Memory B cell (primary cell): ENCODE measurements at regions not wholly inside any gene's neighbourhood (a gene's known extent, or its start where the extent isn't known, plus 50 kb on each side); places are given as distances from the start of the nearest gene placed in this dataset.

ENCODE experiments used
- ATAC-seq: fragments of 150-1000 bp; cut with Tn5 transposase; 2 replicates; pipeline ENCODE4 v1.10.0; 2021; ENCODE audit warnings: low read depth, mild to moderate bottlenecking, moderate library complexity
- DNase-seq, 2 donors: peaks; one replicate each; pipeline ENCODE4 v3.0.0; 2022; ENCODE audit warnings: low spot score in 2 of 2
- H3K27ac Mint-ChIP-seq: one replicate; pipeline ENCODE4 v1.8.0; 2022; ENCODE audit warnings: mild to moderate bottlenecking, moderate library complexity, mixed read lengths
- H3K27me3 Mint-ChIP-seq: one replicate; pipeline ENCODE4 v1.8.0; 2022; ENCODE audit warnings: mixed read lengths
- H3K36me3 Mint-ChIP-seq: one replicate; pipeline ENCODE4 v1.8.0; 2022; ENCODE audit warnings: mild to moderate bottlenecking, mixed read lengths
- H3K4me1 Mint-ChIP-seq: one replicate; pipeline ENCODE4 v1.8.0; 2022; ENCODE audit warnings: mixed read lengths
- H3K4me3 Mint-ChIP-seq: one replicate; pipeline ENCODE4 v1.8.0; 2022; ENCODE audit warnings: mild to moderate bottlenecking, moderate library complexity, mixed read lengths
- H3K9me3 Mint-ChIP-seq: one replicate; pipeline ENCODE4 v1.8.0; 2022; ENCODE audit warnings: mixed read lengths

DNA sequence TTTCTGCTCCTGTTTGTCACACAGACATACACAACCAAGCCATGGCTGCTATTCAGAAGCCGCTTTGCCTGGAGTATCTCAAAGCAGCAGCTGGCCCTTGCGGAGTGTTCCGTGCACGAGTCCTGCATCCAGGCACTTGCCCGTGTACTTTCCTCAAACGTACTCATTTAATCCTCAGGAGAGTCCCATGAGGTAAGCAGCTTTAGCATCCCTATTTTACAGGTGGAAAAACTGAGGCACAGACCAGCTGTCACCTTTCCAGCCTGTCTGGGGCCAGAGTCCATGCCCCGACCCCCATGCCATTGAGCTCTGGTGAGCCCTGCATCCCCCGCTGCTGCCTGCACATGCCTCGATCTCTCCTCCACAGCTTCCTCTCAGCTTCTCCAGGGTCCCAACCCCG, 130.0 kb downstream of the ERMARD start:
- Mint-ChIP-seq H3K27ac (no peak overlapping the region), H3K27me3 (peaks cover 21% of the 10 kb centered on the region), H3K4me3 (no peak overlapping the region), H3K36me3 (no peaks in the 10 kb centered on the region), H3K4me1 (no peaks in the 10 kb centered on the region), H3K9me3 (no peaks in the 10 kb centered on the region)
- no peak for DNase-seq
- ATAC-seq, result no peak

GRCh38 chr6:169880516-169880915, 129.1 kb downstream of the ERMARD start:
- H3K9me3 Mint-ChIP-seq, result peaks cover 3% of the 10 kb centered on the region
- ATAC-seq (no peak), DNase-seq (no peak)
- H3K36me3 Mint-ChIP-seq, result peaks cover 1% of the 10 kb centered on the region
- no peak overlapping the region for H3K4me3 Mint-ChIP-seq
- H3K27me3 Mint-ChIP-seq, result peaks cover 20% of the 10 kb centered on the region
- H3K4me1 Mint-ChIP-seq, result no peaks in the 10 kb centered on the region
- H3K27ac Mint-ChIP-seq, result no peak overlapping the region

DNA sequence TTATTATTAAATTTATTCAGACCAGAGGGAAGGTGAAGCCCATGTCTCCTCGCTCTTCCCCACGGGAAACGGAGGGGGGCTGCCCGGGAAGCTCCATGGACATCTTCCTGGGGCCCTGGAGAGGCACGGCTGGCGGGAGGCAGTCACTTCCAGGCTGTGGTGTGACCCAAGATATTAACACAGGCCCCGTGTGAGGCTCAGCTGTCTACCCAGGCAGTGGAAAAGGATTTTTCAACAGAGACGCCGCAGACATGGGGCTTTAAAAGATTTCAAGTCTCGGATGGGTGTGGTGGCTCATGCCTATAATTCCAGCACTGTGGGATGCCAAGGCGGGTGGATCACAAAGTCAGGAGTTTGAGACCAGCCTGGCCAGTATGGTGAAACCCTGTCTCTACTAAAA, 117.9 kb downstream of the ERMARD start:
- DNase-seq (no peak), ATAC-seq (no peak)
- Mint-ChIP-seq H3K36me3 (no peaks in the 10 kb centered on the region), H3K27me3 (peaks cover 2% of the 10 kb centered on the region), H3K4me1 (no peaks in the 10 kb centered on the region), H3K4me3 (no peak overlapping the region), H3K9me3 (peaks cover 4% of the 10 kb centered on the region), H3K27ac (no peak overlapping the region)

DNA sequence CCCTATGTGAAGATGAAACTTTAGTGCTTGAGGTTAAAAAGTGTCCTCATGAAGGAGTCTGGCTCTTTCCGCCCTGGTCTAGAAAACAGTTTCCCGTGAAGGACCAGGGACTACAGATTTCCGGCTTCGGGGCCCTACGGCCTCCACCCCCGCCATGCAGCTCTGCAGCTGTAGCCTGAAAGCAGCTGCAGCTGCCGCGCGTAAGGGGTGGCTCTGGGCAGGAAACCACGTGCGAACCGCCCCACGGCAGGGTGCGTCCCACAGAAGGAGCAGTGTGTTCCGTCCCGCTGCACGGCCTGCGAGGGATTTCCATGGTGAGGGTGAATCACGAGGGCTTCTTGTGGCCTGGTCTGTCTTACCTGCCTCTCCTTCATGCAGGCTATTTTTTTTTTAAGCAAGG, 117.0 kb downstream of the ERMARD start:
- Mint-ChIP-seq H3K27ac (no peak overlapping the region), H3K4me3 (no peak overlapping the region), H3K9me3 (peaks cover 7% of the 10 kb centered on the region), H3K4me1 (peaks cover 4% of the 10 kb centered on the region), H3K27me3 (peaks cover 6% of the 10 kb centered on the region), H3K36me3 (no peaks in the 10 kb centered on the region)
- ATAC-seq (peak; percentile 95), DNase-seq (peak; percentile 25 to 26)

DNA sequence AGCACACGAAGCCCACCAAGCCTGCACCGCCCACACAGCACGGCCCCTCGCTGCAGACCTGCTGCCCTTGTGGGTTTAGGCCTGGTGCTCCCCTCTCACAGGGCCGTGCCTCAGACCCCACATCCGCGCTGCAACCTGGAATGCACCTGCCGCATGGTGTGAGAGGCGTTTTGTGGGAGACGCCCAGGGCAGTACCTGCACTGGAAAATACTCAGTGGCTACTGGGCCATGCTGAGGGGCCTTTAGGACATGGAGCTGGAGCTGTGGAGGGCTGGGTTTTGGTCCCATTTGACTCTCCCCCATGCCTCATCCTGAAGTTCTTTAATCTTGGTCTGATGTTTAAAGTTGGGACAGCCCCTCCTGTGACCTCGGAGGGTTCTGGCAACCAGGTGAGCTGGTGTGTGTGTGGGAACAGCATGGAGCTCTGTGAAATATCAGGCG, 116.3 kb downstream of the ERMARD start:
- no peak for DNase-seq
- Mint-ChIP-seq H3K4me1 (peaks cover 6% of the 10 kb centered on the region), H3K27ac (no peak overlapping the region), H3K9me3 (peaks cover 8% of the 10 kb centered on the region), H3K36me3 (no peaks in the 10 kb centered on the region), H3K27me3 (peaks cover 8% of the 10 kb centered on the region), H3K4me3 (no peak overlapping the region)
- no peak for ATAC-seq

DNA sequence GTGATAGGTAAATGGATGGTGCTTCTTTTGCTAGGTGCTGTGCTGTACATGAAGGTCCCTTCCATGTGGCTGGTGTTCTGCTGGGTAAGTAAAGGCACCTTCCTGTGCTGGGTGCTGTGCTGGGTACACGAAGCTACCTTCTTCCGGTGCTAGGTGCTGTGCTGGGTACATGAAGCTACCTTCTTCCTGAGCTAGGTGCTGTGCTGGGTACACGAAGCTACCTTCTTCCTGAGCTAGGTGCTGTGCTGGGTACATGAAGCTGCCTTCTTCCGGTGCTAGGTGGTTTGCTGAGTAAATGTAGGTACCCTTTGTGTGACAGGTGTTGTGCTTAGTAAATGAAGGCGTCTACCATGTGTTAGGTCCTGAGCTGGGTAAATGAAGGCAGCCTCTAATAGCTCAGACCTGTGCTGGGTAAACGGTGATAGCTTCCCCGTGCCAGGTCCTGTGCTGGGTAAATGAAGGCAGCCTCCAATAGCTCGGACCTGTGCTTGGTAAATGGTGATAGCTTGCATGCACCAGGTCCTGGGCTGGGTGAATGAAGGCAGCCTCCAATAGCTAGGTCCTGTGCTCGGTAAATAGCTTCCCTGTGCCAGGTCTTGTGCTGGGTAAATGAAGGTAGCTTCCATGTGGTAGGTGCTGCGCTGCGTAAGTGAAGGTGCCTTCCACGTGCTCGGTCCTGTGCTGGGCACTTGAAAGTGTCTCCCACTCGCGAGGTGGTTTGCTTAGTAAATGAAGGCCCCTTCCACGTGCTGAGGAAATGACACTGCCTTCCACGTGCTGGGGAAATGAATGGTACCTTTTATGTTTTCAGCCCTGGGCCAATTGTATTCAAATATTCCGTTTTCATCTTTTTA, 115.5 kb downstream of the ERMARD start:
- no peak overlapping the region for H3K4me3 Mint-ChIP-seq
- H3K9me3 Mint-ChIP-seq, result peaks cover 8% of the 10 kb centered on the region
- H3K36me3 Mint-ChIP-seq, result no peaks in the 10 kb centered on the region
- H3K27me3 Mint-ChIP-seq, result peaks cover 6% of the 10 kb centered on the region
- peaks cover 6% of the 10 kb centered on the region for H3K4me1 Mint-ChIP-seq
- H3K27ac Mint-ChIP-seq, result no peak overlapping the region
- no peak for DNase-seq
- ATAC-seq, result no peak

DNA sequence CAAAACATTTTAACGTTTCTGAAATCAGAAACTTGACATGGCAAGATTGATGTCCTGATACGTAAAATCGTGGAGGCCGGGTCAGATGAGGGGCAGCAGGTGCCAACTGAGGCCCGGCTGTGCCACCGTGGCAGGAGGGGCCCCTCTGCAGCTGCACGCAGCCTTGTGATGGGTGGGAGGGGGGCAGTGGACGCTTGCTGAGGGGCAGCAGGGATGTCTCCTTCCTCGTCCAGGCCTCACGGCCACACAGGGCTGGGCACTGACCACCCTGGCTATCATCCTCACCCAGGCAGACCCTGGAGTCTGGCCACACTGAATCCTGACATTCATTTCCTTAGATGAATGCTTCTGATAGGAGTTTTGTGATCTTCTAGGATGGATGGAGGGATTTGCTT, 114.7 kb downstream of the ERMARD start:
- Mint-ChIP-seq H3K27ac (no peak overlapping the region), H3K36me3 (no peaks in the 10 kb centered on the region), H3K27me3 (peaks cover 6% of the 10 kb centered on the region), H3K4me3 (no peak overlapping the region), H3K9me3 (peaks cover 8% of the 10 kb centered on the region), H3K4me1 (peaks cover 6% of the 10 kb centered on the region)
- ATAC-seq (no peak), DNase-seq (no peak)

DNA sequence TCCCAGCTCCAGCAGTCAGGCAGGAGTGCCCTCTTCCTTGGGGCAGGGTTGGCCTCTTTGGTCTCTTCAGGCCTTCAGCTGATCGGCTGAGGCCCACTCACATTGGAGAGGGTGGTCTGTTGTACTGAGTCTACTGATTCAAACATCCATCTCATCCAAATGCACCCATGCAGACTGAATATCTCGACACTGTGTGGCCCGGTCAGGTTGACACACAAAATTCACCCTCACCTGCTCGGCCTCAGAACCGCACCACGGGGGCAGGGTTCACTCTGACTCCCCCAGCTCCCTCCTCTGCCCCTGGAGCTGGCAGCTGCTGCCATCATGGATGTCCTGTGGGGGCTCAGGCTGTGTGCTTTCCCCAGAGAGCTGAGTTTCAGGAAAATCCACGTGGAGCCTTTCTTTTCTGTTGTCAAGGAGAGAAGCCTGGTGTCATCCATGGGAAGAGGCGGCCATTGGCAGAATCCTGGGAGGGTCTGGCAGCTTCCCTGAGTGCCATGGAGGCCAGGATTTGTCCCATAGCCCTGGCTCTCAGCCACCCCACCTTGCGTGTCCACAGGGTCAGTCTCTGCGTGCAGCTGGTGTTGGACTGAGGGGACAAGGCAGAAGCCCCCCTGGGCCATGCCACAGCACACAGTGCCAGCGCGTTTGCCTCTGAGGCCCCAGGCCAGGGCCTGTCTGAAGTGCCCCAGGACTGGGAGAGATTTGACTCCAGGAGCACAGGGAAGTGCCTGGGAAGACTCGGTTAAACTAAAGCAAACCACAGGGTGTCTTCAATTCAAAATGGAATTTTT, 114.1 kb downstream of the ERMARD start:
- H3K4me1 Mint-ChIP-seq, result peaks cover 6% of the 10 kb centered on the region
- H3K36me3 Mint-ChIP-seq, result no peaks in the 10 kb centered on the region
- peaks cover 5% of the 10 kb centered on the region for H3K9me3 Mint-ChIP-seq
- H3K27ac Mint-ChIP-seq, result no peak overlapping the region
- DNase-seq (no peak), ATAC-seq (no peak)
- no peak overlapping the region for H3K4me3 Mint-ChIP-seq
- H3K27me3 Mint-ChIP-seq, result peaks cover 6% of the 10 kb centered on the region

DNA sequence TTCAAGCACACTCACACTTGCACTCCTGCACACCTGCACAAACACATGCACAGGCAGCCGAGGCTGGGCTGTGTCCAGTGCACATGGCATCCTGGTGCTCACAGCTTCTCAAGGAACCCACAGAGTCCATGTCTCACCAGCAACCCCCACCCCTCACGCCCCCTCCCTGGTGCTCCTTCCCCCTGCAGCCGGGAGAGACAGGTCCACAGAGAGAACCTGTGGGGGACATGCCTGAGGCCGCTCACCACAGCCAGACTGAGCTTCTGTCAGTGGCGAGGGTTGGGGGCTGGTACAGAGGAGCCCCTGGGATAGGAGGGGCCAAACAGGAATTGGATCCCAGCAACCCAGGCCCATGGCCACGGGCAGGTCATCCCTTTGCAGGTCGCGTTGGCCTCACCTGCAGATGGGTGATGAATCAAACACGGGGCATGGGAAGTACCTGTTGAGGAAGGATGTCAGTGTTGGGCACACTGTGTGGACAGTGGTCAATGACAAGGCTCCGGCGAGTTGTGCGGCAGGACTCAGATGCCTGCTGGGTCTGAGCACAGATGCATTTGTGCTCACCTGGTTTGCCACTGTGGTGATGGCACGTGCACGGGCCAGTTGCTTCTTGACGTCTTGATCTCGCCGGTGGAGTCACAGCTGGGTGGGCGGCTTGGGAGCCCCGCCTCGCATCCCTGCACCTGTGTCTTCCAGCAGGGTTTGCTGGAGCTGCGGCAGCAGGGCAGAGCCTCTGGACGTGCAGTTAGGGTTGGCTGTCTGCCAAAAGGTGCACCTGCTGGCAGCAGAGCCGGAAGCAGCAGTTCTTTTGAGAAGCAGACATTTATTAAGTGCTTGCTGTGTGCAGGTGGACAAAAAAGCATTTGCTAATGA, 113.0 kb downstream of the ERMARD start:
- Mint-ChIP-seq H3K9me3 (peaks cover 5% of the 10 kb centered on the region), H3K36me3 (no peaks in the 10 kb centered on the region), H3K4me1 (peaks cover 6% of the 10 kb centered on the region), H3K27me3 (peaks cover 6% of the 10 kb centered on the region), H3K27ac (no peak overlapping the region), H3K4me3 (no peak overlapping the region)
- ATAC-seq (peak; percentile 21), DNase-seq (no peak)

GRCh38 chr6:169863710-169864109, 112.3 kb downstream of the ERMARD start:
- Mint-ChIP-seq H3K36me3 (no peaks in the 10 kb centered on the region), H3K4me3 (no peak overlapping the region), H3K27ac (no peak overlapping the region), H3K4me1 (peaks cover 6% of the 10 kb centered on the region), H3K9me3 (peaks cover 5% of the 10 kb centered on the region), H3K27me3 (peaks cover 6% of the 10 kb centered on the region)
- DNase-seq (no peak), ATAC-seq (no peak)

GRCh38 chr6:169862892-169863525, 111.6 kb downstream of the ERMARD start:
- ATAC-seq (no peak), DNase-seq (no peak)
- no peak overlapping the region for H3K4me3 Mint-ChIP-seq
- no peaks in the 10 kb centered on the region for H3K36me3 Mint-ChIP-seq
- peaks cover 6% of the 10 kb centered on the region for H3K4me1 Mint-ChIP-seq
- no peak overlapping the region for H3K27ac Mint-ChIP-seq
- H3K9me3 Mint-ChIP-seq, result peaks cover 5% of the 10 kb centered on the region
- H3K27me3 Mint-ChIP-seq, result peaks cover 6% of the 10 kb centered on the region

DNA sequence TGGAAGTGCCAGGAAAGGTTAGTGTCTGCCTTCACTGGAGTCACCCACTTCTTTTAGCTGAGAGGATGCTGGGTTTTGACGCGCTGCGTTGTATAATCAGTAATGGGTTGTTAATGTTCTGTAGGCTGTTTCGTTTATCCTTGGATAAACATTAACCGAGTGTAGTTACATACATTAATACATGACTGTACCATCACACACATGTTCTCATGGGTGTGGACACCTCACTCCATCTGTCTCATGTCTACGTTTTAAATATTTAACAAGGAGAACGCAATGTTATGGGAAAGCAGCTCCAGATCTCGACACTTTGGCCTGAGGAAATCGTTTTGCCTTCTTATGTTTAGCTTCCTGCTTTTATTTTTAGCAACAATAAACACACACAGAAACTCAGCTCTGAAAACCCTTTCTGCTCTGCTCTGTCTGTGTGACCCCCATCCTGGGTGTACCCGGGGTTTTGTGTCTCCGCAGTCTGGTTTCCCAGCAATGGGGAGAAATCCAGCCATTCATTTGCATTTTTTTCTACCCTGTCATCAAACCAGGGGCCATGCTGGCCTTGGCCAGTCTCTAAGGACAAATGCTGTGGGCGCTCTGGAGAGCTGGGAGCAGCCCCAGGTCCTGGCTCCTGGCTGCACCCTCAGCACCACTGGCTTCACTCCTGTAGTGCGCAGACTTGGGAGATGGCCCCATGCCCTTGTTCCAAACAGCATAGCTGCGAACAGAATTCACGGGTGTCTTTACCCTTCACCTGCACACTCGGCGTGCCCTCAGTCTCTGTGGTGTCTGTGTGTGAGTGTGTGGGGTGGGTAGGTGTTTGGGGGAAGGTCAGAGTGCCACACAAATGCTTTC, 110.8 kb downstream of the ERMARD start:
- no peak overlapping the region for H3K27ac Mint-ChIP-seq
- ATAC-seq, result no peak
- peaks cover 6% of the 10 kb centered on the region for H3K4me1 Mint-ChIP-seq
- H3K9me3 Mint-ChIP-seq, result peaks cover 5% of the 10 kb centered on the region
- no peak for DNase-seq
- H3K4me3 Mint-ChIP-seq, result no peak overlapping the region
- peaks cover 6% of the 10 kb centered on the region for H3K27me3 Mint-ChIP-seq
- H3K36me3 Mint-ChIP-seq, result no peaks in the 10 kb centered on the region
